Tibial nerve (tissue), 4 donors: ENCODE measurements at regions not wholly inside any gene's neighbourhood (a gene's known extent, or its start where the extent isn't known, plus 50 kb on each side); places are given as distances from the start of the nearest gene placed in this dataset.

Source experiments
- DNase-seq, 2 donors: peaks; one replicate each; pipeline ENCODE4 v3.0.0-alpha.2; 2019; ENCODE audit warnings: low spot score in 2 of 2
- H3K27ac ChIP-seq, 4 donors: fragments of 200-600 bp; sonication (generic) in 3 of 4; one replicate each; pipeline ENCODE4 v1.5.1; 2017 to 2019; ENCODE audit warnings: mild to moderate bottlenecking in 1 of 4
- H3K27me3 ChIP-seq, 2 donors: fragments of 200-600 bp; sonication (generic) in 1 of 2; one replicate each; pipeline versions ENCODE4 v1.5.1 to v1.6.0; 2017 to 2019
- H3K36me3 ChIP-seq, 3 donors: fragments of 200-600 bp; sonication (generic); one replicate each; pipeline ENCODE4 v1.5.1; 2018 to 2019
- H3K4me1 ChIP-seq, 4 donors: fragments of 200-600 bp; sonication (generic) in 3 of 4; one replicate each; pipeline ENCODE4 v1.5.1; 2017 to 2019
- H3K4me3 ChIP-seq, 4 donors: fragments of 200-600 bp; sonication (generic) in 3 of 4; one replicate each; pipeline ENCODE4 v1.5.1; 2017 to 2019; ENCODE audit warnings: mild to moderate bottlenecking in 1 of 4, moderate library complexity in 1 of 4
- H3K9me3 ChIP-seq, 4 donors: fragments of 200-600 bp; sonication (generic) in 3 of 4; one replicate each; pipeline ENCODE4 v1.5.1; 2017 to 2019
- EP300 ChIP-seq, 2 donors: sonication (generic); formaldehyde crosslinking; IDR thresholded peaks; one replicate each; pipeline ENCODE4 v1.6.1; 2017; ENCODE audit warnings: antibody characterized with exemption in 2 of 2, mild to moderate bottlenecking in 1 of 2
- POLR2A ChIP-seq, 2 donors: fragments of 450-650 bp; IDR thresholded peaks; one replicate each; pipeline ENCODE4 v1.6.1; 2017; ENCODE audit warnings: antibody characterized with exemption in 2 of 2, mild to moderate bottlenecking in 2 of 2, moderate library complexity in 2 of 2
- WGBS, 2 donors: methylation state at CpG; one replicate each; pipeline ENCODE4 v1.1.5; 2018; 5-methylcytosine and 5-hydroxymethylcytosine counted together
- TF ChIP-seq, protein P1 (sequence below), 5 experiments: fragments of 200-600 bp in 3 of 5; fragments of 450-650 bp in 2 of 5; sonication (generic) in 3 of 5; IDR thresholded peaks; one replicate each; pipeline ENCODE4 v1.5.1; 2016 to 2019; ENCODE audit warnings: antibody characterized with exemption in 5 of 5, mild to moderate bottlenecking in 3 of 5, moderate library complexity in 2 of 5

- no peaks in the 10 kb centered on the region for H3K9me3 ChIP-seq
- H3K4me3 ChIP-seq = no peak overlapping the region
- H3K27ac ChIP-seq = no peak overlapping the region
- no peaks in the 10 kb centered on the region for H3K36me3 ChIP-seq
- TF ChIP-seq EP300 (IDR thresholded peaks at IDR 0.05) = no peak
- TF ChIP-seq POLR2A (IDR thresholded peaks at IDR 0.05) = no peak
- TF ChIP-seq, protein P1, sequence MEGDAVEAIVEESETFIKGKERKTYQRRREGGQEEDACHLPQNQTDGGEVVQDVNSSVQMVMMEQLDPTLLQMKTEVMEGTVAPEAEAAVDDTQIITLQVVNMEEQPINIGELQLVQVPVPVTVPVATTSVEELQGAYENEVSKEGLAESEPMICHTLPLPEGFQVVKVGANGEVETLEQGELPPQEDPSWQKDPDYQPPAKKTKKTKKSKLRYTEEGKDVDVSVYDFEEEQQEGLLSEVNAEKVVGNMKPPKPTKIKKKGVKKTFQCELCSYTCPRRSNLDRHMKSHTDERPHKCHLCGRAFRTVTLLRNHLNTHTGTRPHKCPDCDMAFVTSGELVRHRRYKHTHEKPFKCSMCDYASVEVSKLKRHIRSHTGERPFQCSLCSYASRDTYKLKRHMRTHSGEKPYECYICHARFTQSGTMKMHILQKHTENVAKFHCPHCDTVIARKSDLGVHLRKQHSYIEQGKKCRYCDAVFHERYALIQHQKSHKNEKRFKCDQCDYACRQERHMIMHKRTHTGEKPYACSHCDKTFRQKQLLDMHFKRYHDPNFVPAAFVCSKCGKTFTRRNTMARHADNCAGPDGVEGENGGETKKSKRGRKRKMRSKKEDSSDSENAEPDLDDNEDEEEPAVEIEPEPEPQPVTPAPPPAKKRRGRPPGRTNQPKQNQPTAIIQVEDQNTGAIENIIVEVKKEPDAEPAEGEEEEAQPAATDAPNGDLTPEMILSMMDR (IDR thresholded peaks at IDR 0.05) = no peak
- 75 to 84% methylated on average over 1 of the region's 1 CpG for WGBS, 2 donors
- no peaks in the 10 kb centered on the region for H3K4me1 ChIP-seq
- no peaks in the 10 kb centered on the region for H3K27me3 ChIP-seq
- DNase-seq = no peak
These were observed 1541.2 kb downstream of the SLITRK1 start for GRCh38 chr13:82341116-82341515.

GRCh38 chr13:82330499-82330898, 1551.8 kb downstream of the SLITRK1 start:
- no peak overlapping the region for H3K4me3 ChIP-seq
- no peaks in the 10 kb centered on the region for H3K4me1 ChIP-seq
- no peak for TF ChIP-seq EP300 (IDR thresholded peaks at IDR 0.05)
- TF ChIP-seq, protein P1 (IDR thresholded peaks at IDR 0.05) = no peak
- no peak for TF ChIP-seq POLR2A (IDR thresholded peaks at IDR 0.05)
- WGBS, 2 donors = 63% methylated on average over 5 of the region's 5 CpGs
- H3K27me3 ChIP-seq = no peaks in the 10 kb centered on the region
- H3K36me3 ChIP-seq = no peaks in the 10 kb centered on the region
- no peak overlapping the region for H3K27ac ChIP-seq
- no peak for DNase-seq
- H3K9me3 ChIP-seq = peaks cover 0 to 4% (median 0%) of the 10 kb centered on the region in 4 donors

GRCh38 chr13:82323101-82323500, 1559.2 kb downstream of the SLITRK1 start:
- DNase-seq = no peak
- Histone ChIP-seq H3K4me3 (no peak overlapping the region), H3K4me1 (no peaks in the 10 kb centered on the region), H3K36me3 (no peaks in the 10 kb centered on the region), H3K27ac (no peak overlapping the region), H3K27me3 (no peaks in the 10 kb centered on the region), H3K9me3 (peaks cover 0 to 8% (median 0%) of the 10 kb centered on the region in 4 donors)
- TF ChIP-seq, protein P1 (IDR thresholded peaks at IDR 0.05) = no peak
- TF ChIP-seq POLR2A (IDR thresholded peaks at IDR 0.05) (no peak), EP300 (IDR thresholded peaks at IDR 0.05) (no peak)
- 91 to 94% methylated on average over 5 of the region's 5 CpGs for WGBS, 2 donors

GRCh38 chr13:82305588-82305987, 1576.7 kb downstream of the SLITRK1 start:
- TF ChIP-seq EP300 (IDR thresholded peaks at IDR 0.05) = no peak
- no peak for TF ChIP-seq POLR2A (IDR thresholded peaks at IDR 0.05)
- TF ChIP-seq, protein P1 (IDR thresholded peaks at IDR 0.05) = no peak
- WGBS, 2 donors = 81 to 86% methylated on average over 1 of the region's 1 CpG

GRCh38 chr13:82298106-82298505, 1584.2 kb downstream of the SLITRK1 start:
- Histone ChIP-seq H3K27me3 (no peaks in the 10 kb centered on the region), H3K4me1 (no peaks in the 10 kb centered on the region), H3K36me3 (no peaks in the 10 kb centered on the region), H3K4me3 (no peak overlapping the region), H3K9me3 (no peaks in the 10 kb centered on the region), H3K27ac (no peak overlapping the region)
- WGBS, 2 donors = 86 to 89% methylated on average over 5 of the region's 5 CpGs
- DNase-seq = no peak
- TF ChIP-seq, protein P1 (IDR thresholded peaks at IDR 0.05) = no peak

More at GRCh38 chr13:82305588-82305987, 1576.7 kb downstream of the SLITRK1 start:
- Histone ChIP-seq H3K27me3 (no peaks in the 10 kb centered on the region), H3K27ac (no peak overlapping the region), H3K36me3 (no peaks in the 10 kb centered on the region), H3K9me3 (no peaks in the 10 kb centered on the region), H3K4me1 (no peaks in the 10 kb centered on the region), H3K4me3 (no peak overlapping the region)
- no peak for DNase-seq
